Uterus (tissue), 3 donors: ENCODE measurements at regions not wholly inside any gene's neighbourhood (a gene's known extent, or its start where the extent isn't known, plus 50 kb on each side); places are given as distances from the start of the nearest gene placed in this dataset.

Experiments
- DNase-seq, 2 donors: peaks; one replicate each; pipeline ENCODE4 v3.0.0-alpha.2; 2019 to 2020
- H3K27ac ChIP-seq, 2 donors: fragments of 200-600 bp; sonication (generic); 1 replicate in 1 of 2; 2 replicates in 1 of 2; pipeline ENCODE4 v1.5.1; 2016 to 2018
- H3K27me3 ChIP-seq, 2 donors: fragments of 200-600 bp; sonication (generic); one replicate each; pipeline ENCODE4 v1.5.1; 2018 to 2019; ENCODE audit warnings: control low read depth in 1 of 2
- H3K36me3 ChIP-seq, 2 donors: fragments of 200-600 bp; sonication (generic); one replicate each; pipeline ENCODE4 v1.5.1; 2019; ENCODE audit warnings: control low read depth in 1 of 2
- H3K4me1 ChIP-seq, 2 donors: fragments of 200-600 bp; sonication (generic); one replicate each; pipeline ENCODE4 v1.5.1; 2018 to 2019; ENCODE audit warnings: control low read depth in 1 of 2
- H3K4me3 ChIP-seq, 2 donors: fragments of 200-600 bp; sonication (generic); 1 replicate in 1 of 2; 2 replicates in 1 of 2; pipeline ENCODE4 v1.5.1; 2018 to 2019; ENCODE audit warnings: mild to moderate bottlenecking in 1 of 2
- H3K9me3 ChIP-seq, 2 donors: fragments of 200-600 bp; sonication (generic); one replicate each; pipeline ENCODE4 v1.5.1; 2019; ENCODE audit warnings: control low read depth in 1 of 2
- POLR2A ChIP-seq, 2 donors: fragments of 450-650 bp; IDR thresholded peaks; one replicate each; pipeline ENCODE4 v1.6.1; 2016; ENCODE audit warnings: antibody characterized with exemption in 2 of 2, mild to moderate bottlenecking in 1 of 2, moderate library complexity in 1 of 2
- intact Hi-C: fragments of 100-400 bp; cut with DNase I; formaldehyde crosslinking; loops from one replicate; pipeline ENCODE4 v1.15.1; 2023; ENCODE audit warnings: low total_unique reads
- TF ChIP-seq, protein P1 (sequence below), 4 experiments: fragments of 200-600 bp in 2 of 4; fragments of 450-650 bp in 2 of 4; sonication (generic) in 2 of 4; IDR thresholded peaks; one replicate each; pipeline ENCODE4 v1.5.1; 2016 to 2019; ENCODE audit warnings: antibody characterized with exemption in 4 of 4, mild to moderate bottlenecking in 2 of 4, moderate library complexity in 1 of 4
- donor health status: DM: yes; HTN: yes; CAD: no.

- intact Hi-C loops = no loop called here
Observed at GRCh38 chr3:176969066-176969465, 228.2 kb downstream of the TBL1XR1 start.

GRCh38 chr3:176968631-176969030, 228.7 kb downstream of the TBL1XR1 start:
- Histone ChIP-seq H3K27ac (no peak overlapping the region), H3K9me3 (no peaks in the 10 kb centered on the region), H3K27me3 (no peaks in the 10 kb centered on the region), H3K4me1 (no peaks in the 10 kb centered on the region), H3K36me3 (no peaks in the 10 kb centered on the region), H3K4me3 (no peak overlapping the region)
- intact Hi-C loops = no loop called here
- TF ChIP-seq, protein P1, sequence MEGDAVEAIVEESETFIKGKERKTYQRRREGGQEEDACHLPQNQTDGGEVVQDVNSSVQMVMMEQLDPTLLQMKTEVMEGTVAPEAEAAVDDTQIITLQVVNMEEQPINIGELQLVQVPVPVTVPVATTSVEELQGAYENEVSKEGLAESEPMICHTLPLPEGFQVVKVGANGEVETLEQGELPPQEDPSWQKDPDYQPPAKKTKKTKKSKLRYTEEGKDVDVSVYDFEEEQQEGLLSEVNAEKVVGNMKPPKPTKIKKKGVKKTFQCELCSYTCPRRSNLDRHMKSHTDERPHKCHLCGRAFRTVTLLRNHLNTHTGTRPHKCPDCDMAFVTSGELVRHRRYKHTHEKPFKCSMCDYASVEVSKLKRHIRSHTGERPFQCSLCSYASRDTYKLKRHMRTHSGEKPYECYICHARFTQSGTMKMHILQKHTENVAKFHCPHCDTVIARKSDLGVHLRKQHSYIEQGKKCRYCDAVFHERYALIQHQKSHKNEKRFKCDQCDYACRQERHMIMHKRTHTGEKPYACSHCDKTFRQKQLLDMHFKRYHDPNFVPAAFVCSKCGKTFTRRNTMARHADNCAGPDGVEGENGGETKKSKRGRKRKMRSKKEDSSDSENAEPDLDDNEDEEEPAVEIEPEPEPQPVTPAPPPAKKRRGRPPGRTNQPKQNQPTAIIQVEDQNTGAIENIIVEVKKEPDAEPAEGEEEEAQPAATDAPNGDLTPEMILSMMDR (IDR thresholded peaks at IDR 0.05) = no peak
- no peak for TF ChIP-seq POLR2A (IDR thresholded peaks at IDR 0.05)
- no peak for DNase-seq

More at GRCh38 chr3:176969066-176969465, 228.2 kb downstream of the TBL1XR1 start:
- Histone ChIP-seq H3K9me3 (no peaks in the 10 kb centered on the region), H3K27ac (no peak overlapping the region), H3K27me3 (no peaks in the 10 kb centered on the region), H3K4me3 (no peak overlapping the region), H3K36me3 (no peaks in the 10 kb centered on the region), H3K4me1 (no peaks in the 10 kb centered on the region)
- no peak for DNase-seq
- TF ChIP-seq, protein P1 (IDR thresholded peaks at IDR 0.05) = no peak
- TF ChIP-seq POLR2A (IDR thresholded peaks at IDR 0.05) = no peak

- no peak for TF ChIP-seq POLR2A (IDR thresholded peaks at IDR 0.05)
- TF ChIP-seq, protein P1 (IDR thresholded peaks at IDR 0.05) = no peak
- intact Hi-C loops = no loop called here
- Histone ChIP-seq H3K36me3 (no peaks in the 10 kb centered on the region), H3K4me3 (no peak overlapping the region), H3K27ac (no peak overlapping the region), H3K4me1 (no peaks in the 10 kb centered on the region), H3K9me3 (no peaks in the 10 kb centered on the region), H3K27me3 (no peaks in the 10 kb centered on the region)
- no peak for DNase-seq
Observed at GRCh38 chr3:176967522-176967921, 229.8 kb downstream of the TBL1XR1 start.

DNA sequence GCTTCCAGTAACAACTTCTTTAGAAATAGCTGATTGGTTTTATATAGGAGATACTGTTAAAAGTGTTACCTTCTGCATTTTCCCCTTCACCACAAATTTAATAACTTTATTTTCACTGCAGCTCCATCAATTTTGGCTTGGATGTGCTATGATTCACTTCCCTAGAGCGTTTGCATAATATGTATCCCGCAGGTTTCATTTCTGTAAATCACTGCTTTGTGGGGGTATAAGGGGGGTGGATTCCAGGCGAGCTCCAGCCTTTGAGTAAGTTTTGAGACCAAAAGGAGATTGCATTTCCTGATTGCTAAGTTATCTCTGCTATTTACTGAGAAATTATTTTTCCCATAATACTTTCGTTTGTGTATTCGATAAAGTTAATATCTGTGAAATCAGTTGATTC, 232.6 kb downstream of the TBL1XR1 start:
- intact Hi-C loops = no loop called here
- Histone ChIP-seq H3K27ac (no peak overlapping the region), H3K36me3 (no peaks in the 10 kb centered on the region)

GRCh38 chr3:176961916-176962315, 235.4 kb downstream of the TBL1XR1 start:
- TF ChIP-seq POLR2A (IDR thresholded peaks at IDR 0.05) = no peak
- TF ChIP-seq, protein P1 (IDR thresholded peaks at IDR 0.05) = no peak
- Histone ChIP-seq H3K9me3 (no peaks in the 10 kb centered on the region), H3K4me3 (no peak overlapping the region), H3K27ac (no peak overlapping the region), H3K27me3 (no peaks in the 10 kb centered on the region), H3K36me3 (no peaks in the 10 kb centered on the region), H3K4me1 (no peaks in the 10 kb centered on the region)
- intact Hi-C loops = no loop called here
- DNase-seq = no peak

More for the DNA sequence above, 232.6 kb downstream of the TBL1XR1 start:
- no peak for TF ChIP-seq POLR2A (IDR thresholded peaks at IDR 0.05)
- TF ChIP-seq, protein P1 (IDR thresholded peaks at IDR 0.05) = no peak
- Histone ChIP-seq H3K9me3 (no peaks in the 10 kb centered on the region), H3K4me3 (no peak overlapping the region), H3K27me3 (no peaks in the 10 kb centered on the region), H3K4me1 (no peaks in the 10 kb centered on the region)
- DNase-seq = no peak
